ENCODE measurements at regions not wholly inside any gene's neighbourhood (a gene's known extent, or its start where the extent isn't known, plus 50 kb on each side); places are given as distances from the start of the nearest gene placed in this dataset.
"Not testable (repeated sequence)": the region's sequence is repeated elsewhere in the genome, so short reads cannot be mapped to it uniquely, and the experiment has no call there.

- DNase-seq, result no peak
Observed at GRCh38 chr5:42949348-42950115, 90.6 kb downstream of the ANXA2R start.

DNA sequence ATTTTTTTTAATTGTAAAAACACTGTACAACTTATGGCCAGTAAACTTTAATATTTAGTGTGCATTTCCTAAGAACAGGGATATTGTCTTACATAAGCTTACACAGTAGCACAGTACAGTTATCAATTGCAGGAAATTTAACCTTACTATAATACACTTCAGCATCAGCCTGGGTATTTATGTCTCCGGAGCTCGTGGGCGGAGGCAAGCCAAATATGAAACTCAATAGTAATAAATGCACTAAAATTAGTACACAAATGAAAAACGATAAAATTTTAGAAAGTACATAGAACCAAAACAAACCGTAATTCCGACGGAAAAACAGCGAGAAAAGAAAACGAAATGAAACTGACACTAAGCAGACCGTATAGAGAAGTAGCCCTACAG, 91.2 kb downstream of the ANXA2R start:
- DNase-seq, result no peak

DNA sequence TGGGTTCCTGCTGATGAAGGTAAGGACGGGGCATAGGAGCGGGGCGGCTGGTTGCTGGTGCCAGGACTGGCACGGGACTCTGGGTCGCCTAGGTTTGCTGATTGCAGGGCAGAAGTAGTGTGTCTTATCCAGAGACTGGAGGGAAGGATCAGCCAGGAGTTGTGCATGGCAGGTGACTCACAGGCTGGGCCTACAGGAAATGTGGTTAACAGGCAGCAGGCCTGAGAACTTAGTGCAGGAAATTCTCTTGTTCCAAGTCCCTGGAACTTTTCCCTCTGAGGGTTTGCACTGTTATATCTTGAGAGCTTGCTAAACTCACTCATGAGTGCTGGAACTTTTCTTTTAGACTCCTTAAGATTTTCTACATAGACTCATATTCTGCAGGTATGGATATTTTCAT, 95.1 kb downstream of the ANXA2R start:
- no peak for DNase-seq

GRCh38 chr5:42943931-42944631, 96.0 kb downstream of the ANXA2R start:
- no peak for DNase-seq

DNA sequence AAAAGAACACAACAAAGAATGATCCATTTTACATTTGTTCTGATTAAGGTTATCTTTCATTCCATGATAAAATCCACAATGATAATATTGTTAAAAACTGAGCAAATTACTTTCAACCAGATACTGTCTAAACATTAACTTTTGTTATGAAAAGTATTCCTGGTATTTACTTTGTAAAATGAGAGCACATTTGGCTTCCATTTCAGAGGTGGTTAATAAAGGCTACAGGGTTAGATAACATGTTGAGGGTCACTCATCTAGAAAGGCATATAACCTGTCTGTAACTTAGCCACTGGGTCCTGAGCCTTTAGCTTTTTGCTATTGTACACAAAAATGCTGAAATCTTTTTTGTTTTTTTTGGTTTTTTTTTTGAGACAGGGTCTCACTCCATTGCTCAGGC, 99.3 kb downstream of the ANXA2R start:
- DNase-seq, result no peak

DNA sequence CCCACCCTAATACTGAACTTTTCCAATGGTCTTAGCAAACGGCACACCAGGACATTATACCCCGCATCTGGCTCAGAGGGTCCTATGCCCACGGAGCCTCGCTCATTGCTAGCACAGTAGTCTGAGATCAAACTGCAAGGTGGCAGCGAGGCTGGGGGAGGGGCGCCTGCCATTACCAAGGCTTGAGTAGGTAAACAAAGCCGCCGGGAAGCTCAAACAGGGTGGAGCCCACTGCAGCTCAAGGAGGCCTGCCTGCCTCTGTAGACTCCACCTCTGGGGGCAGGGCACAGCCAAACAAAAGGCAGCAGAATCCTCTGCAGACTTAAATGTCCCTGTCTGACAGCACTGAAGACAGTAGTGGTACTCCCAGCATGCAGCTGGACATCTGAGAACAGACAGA, 108.1 kb downstream of the ANXA2R start:
- not testable (repeated sequence) for DNase-seq

- not testable (repeated sequence) for DNase-seq
Observed at GRCh38 chr5:42931451-42931850, 108.7 kb downstream of the ANXA2R start.

- DNase-seq, result no peak
Observed at GRCh38 chr5:42930934-42931333, 109.2 kb downstream of the ANXA2R start.

DNA sequence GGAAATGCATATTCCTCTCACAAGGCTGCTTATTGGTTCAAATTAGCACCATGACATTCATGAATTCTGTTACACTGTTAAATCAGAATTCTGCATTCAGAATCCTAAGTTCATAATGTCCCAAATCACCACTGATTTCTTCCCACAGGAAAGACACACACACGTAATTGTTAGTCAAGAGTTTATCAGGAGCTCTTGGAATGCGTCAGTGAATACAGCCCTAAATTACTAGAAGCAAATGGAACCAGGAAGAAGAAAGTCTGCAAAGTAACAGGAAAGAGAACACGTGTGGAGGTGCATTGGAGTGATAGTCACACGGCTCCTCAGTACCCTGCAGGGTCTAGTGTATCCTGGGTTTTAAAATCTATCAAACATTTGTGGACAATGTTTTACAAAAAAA, 110.2 kb downstream of the ANXA2R start:
- DNase-seq, result no peak

DNA sequence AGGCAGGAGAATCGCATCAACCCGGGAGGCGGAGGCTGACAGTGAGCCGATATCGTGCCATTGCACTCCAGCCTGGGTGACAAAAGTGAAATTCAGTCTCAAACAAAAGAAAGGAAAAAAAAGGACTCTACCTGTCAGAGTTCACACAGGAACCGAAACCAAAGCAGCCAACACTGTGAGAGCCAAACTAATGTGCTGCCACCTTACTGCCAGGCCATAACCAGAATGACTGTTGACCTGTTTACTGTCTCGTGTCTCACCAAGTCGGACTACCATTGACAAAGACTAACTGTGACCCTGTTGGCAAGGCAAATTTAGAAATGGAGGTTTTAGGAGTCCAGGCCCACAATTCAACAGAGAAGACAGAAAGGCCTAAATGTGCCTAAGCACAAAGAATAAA, 112.4 kb downstream of the ANXA2R start:
- no peak for DNase-seq

- no peak for DNase-seq
Observed at GRCh38 chr5:42924686-42925085, 113.0 kb upstream of the SELENOP start.

DNA sequence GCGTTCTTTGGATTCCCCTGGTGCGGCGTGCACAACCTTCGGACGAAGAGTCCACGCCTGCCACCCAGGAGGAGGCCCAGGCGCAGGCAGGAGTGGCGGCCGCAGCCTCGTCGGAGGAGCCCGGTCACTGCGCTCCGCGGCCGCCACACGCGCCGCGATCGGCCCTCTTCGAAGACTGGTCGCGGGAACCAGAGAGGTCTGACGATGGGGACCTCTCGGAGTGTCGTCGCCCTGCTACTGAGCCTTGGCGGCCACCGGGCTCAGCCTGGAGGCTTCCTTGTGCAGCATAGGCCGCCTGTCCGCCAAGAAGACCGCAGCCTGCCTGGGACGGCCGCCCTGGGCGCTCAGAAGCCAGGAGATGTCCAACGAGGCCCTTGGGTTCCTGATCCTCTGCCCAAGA, 112.5 kb upstream of the SELENOP start:
- DNase-seq, result no peak

DNA sequence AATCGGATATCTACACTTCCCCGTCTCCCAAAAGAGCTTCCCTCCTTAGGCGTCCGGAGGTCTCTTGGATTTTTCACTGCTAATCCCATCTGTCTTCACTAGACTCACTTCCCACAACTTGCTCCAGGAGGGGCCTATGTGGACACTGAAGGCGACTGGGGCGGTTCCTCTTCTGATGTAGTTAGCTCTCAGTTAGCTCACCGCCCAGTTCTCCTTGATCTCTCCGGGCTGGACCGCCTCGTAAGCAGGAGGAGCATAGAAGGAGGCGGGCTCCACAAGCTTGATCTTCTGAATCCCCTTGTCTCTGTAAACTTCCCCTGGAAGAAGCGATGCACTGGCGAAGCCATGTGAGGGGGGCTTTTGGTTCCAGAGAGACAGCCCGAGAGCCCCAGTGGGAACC, 112.0 kb upstream of the SELENOP start:
- DNase-seq, result no peak

GRCh38 chr5:42919600-42919999, 107.9 kb upstream of the SELENOP start:
- DNase-seq, result no peak

GRCh38 chr5:42915306-42915866, 103.7 kb upstream of the SELENOP start:
- no peak for DNase-seq

- peak; percentile 3 for DNase-seq
Observed at GRCh38 chr5:42912184-42912798, 100.6 kb upstream of the SELENOP start.

GRCh38 chr5:42908509-42909488, 97.1 kb upstream of the SELENOP start:
- DNase-seq, result peak; percentile 87

DNA sequence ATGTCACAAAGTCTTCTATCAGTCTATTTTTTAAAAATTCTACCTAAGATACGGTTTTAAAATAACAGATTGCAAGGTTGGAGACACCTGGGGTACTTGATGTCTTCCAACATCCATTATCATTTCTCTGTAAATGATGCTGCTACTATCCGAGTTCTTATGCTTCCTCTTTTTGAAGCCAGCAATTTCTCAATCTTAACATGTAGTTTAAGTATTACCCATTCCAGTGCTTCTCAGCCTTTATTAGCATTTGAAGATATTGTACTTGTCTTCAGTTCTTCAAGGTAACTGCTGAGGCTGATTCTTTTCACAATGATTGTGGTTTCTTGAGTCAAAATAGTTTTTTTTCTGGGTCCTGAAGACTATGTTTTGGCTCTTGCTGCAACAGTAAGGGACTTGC, 96.4 kb upstream of the SELENOP start:
- DNase-seq, result no peak

DNA sequence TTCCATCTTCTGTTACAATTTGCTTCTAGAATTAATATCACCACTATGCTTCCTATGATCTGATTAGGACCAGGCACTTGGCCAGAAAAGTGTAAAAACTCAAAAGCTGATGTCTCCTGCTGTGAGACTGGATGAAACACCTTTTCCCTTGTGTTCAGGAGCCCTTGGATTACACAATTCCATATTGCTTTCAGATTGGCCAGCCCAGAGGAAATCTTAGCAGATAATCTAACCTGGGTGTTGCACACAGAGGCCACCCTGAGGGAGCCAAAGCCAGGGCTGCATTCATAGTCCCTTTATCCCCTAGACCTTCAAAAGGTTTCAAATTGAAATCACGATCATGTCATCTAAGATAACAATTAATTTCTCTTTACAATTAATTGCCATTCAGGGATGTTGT, 94.1 kb upstream of the SELENOP start:
- DNase-seq, result no peak

DNA sequence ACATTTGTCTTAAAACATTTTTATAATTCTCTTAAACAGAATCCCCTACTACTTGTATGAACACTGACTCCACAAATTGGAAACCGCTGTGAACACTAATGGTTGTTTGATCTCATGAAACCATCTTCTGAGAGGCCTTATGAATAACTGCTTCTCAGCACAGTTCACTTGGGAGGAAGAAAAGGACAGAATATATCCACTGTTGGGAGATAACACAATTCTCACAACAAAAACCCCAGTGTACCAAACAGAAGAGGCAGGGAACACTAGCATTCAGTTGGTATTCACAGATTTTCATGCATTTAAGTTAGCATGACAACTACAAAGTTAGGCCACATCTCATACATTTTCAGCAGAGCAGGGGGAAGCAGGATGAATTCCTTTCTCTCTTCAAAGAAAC, 89.0 kb upstream of the SELENOP start:
- no peak for DNase-seq

GRCh38 chr5:42898760-42899159, 87.1 kb upstream of the SELENOP start:
- no peak for DNase-seq

GRCh38 chr5:42896523-42896922, 84.8 kb upstream of the SELENOP start:
- DNase-seq, result no peak

- no peak for DNase-seq
Observed at GRCh38 chr5:42894057-42894456, 82.4 kb upstream of the SELENOP start.

Data from NCI-H2107 (cell line).